ENCODE measurements at regions not wholly inside any gene's neighbourhood (a gene's known extent, or its start where the extent isn't known, plus 50 kb on each side); places are given as distances from the start of the nearest gene placed in this dataset.

DNA sequence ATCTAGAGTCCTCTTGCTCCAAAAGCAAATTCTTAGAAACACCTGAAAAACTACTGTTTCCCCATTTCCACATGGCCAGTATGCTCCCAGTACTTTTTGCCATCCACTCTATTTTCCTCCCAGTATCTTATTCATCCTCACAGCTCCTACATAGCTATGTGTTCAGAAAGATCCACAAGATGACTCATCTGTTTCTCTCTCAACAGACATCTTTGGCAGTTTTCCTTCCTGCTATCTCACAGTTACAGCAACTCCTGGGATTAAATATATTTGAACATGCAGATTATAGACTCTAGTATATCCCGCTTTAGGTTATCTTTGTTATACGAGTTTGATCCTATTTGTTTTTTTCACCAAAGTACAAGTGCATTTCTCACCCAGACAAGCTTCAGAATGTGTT lies 675.6 kb upstream of the POT1 start (continued):
- TF ChIP-seq ETS1 (IDR thresholded peaks at IDR 0.05) (no peak), ZNF114 (CRISPR knock-in tag; IDR thresholded peaks at IDR 0.05) (no peak), EZH2phosphoT487 (IDR thresholded peaks at IDR 0.05; ENCODE audit: unreplicated experiment) (no peak), POLR2AphosphoS5 (IDR thresholded peaks at IDR 0.05; ENCODE audit: low read depth) (no peak)

DNA sequence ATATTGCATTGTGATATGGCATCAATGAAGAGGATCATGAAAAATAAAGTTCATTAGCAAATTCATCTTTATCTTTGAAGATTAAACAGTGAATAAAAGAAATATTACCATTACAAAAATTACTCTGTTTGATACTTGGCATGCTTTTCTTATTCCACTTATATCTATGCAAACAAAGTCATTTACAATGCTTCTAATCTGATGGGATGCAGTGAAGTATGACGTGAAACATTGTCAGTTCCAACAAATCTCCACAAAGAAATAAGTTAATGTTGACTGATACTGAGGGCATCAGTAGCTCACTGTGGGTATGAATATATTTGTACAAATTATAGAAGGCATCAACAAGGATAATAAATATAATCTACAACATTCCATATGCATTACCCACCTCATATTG lies 672.8 kb upstream of the POT1 start:
- Mint-ChIP-seq H3K27ac (no peak overlapping the region), H3K9me3 (no peaks in the 10 kb centered on the region), H3K27me3 (ENCODE audit: insufficient read depth, low read depth, poor library complexity) (no peaks in the 10 kb centered on the region), H3K4me1 (no peaks in the 10 kb centered on the region), H3K4me3 (no peak overlapping the region), H3K36me3 (ENCODE audit: low read depth) (no peaks in the 10 kb centered on the region)
- no peaks in the 10 kb centered on the region for H3F3A ChIP-seq (replicated peaks; ENCODE audit: low read depth)
- no peak overlapping the region for H3K4me3 ChIP-seq
- no peak overlapping the region for H3K4me2 ChIP-seq
- no peaks in the 10 kb centered on the region for H3K4me1 ChIP-seq (ENCODE audit: insufficient read depth)
- H3K36me3 ChIP-seq (ENCODE audit: insufficient read depth), result no peaks in the 10 kb centered on the region
- H2AFZ ChIP-seq, result no peak overlapping the region
- no peaks in the 10 kb centered on the region for H4K20me1 ChIP-seq (replicated peaks; ENCODE audit: insufficient read depth)
- no peaks in the 10 kb centered on the region for H3K9me2 ChIP-seq (ENCODE audit: insufficient read depth)
- H3K27me3 ChIP-seq (ENCODE audit: insufficient read depth), result no peaks in the 10 kb centered on the region
- no peak overlapping the region for H3K27ac ChIP-seq (ENCODE audit: low read depth)
- ATAC-seq (no peak), DNase-seq (ENCODE audit: low spot score) (no peak)
- H3K79me2 ChIP-seq (replicated peaks; ENCODE audit: insufficient read depth), result no peaks in the 10 kb centered on the region
- TF ChIP-seq ETS1 (IDR thresholded peaks at IDR 0.05) (no peak), REST (IDR thresholded peaks at IDR 0.05; ENCODE audit: unreplicated experiment) (no peak), CREB1 (CRISPR knock-in tag; IDR thresholded peaks at IDR 0.05; ENCODE audit: low read depth) (no peak), EZH2 (IDR thresholded peaks at IDR 0.05; ENCODE audit: low read depth, unreplicated experiment) (no peak), ZNF462 (CRISPR knock-in tag; IDR thresholded peaks at IDR 0.05) (no peak), POLR2AphosphoS5 (IDR thresholded peaks at IDR 0.05; ENCODE audit: low read depth) (no peak), ZNF331 (CRISPR knock-in tag; IDR thresholded peaks at IDR 0.05; ENCODE audit: low read depth) (no peak), JUNB (IDR thresholded peaks at IDR 0.05; ENCODE audit: unreplicated experiment) (no peak), CTCF (conservative IDR thresholded peaks at IDR 0.05; ENCODE audit: low read depth in 2 of 2) (no peak), ZNF114 (CRISPR knock-in tag; IDR thresholded peaks at IDR 0.05) (no peak), EZH2phosphoT487 (IDR thresholded peaks at IDR 0.05; ENCODE audit: unreplicated experiment) (no peak), NANOG (IDR thresholded peaks at IDR 0.05; ENCODE audit: borderline replicate concordance) (no peak)

All from GM23338 (cell line).